ENCODE measurements at regions not wholly inside any gene's neighbourhood (a gene's known extent, or its start where the extent isn't known, plus 50 kb on each side); places are given as distances from the start of the nearest gene placed in this dataset.

DNA sequence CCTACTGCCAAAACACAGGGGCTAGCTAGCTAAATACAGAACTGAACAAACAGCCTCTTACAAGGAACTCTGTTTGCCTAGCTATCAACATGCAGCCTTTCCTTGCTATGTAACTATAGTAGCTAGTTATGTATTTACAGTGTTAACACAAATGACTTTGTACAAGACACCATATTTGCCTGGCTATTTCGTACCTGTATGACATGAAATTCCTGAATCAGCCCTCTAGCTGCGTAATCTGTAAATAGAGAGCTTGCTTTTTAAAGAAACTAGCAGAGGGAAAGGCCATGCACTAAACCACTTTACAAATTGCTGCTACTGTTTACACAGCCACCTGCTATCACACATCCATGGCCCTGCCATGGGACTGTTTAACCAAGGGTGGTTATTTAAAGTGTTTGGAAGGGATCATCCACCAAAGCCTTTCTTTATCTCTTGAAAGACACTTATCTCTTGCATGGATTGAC is 248.7 kb downstream of the TFCP2L1 start:
- no peaks in the 10 kb centered on the region for H3K36me3 Mint-ChIP-seq (ENCODE audit: insufficient read depth, unreplicated experiment)
- no peak overlapping the region for H3K4me3 Mint-ChIP-seq (ENCODE audit: unreplicated experiment)
- H3K27me3 Mint-ChIP-seq (ENCODE audit: insufficient read depth, unreplicated experiment): peaks cover 27% of the 10 kb centered on the region
- H3K4me1 Mint-ChIP-seq (ENCODE audit: low read depth, unreplicated experiment): peaks cover 22% of the 10 kb centered on the region
- CTCF ChIA-PET: interaction anchor here (0.6 to 2.0 kb wide), 10 partner anchors 14 to 542 kb away, joined by 3 to 10 read pairs (median 4); no protein-coding TSS in a partner anchor
- no peak overlapping the region for H3K27ac Mint-ChIP-seq (ENCODE audit: unreplicated experiment)
- POLR2A ChIA-PET: interaction anchor here (0.6 to 1.5 kb wide), 4 partner anchors 21 to 851 kb away, joined by 3 to 42 read pairs (median 6); no protein-coding TSS in a partner anchor
- DNase-seq: peak; percentile 88
- H3K4me1 ChIP-seq: peaks cover 15% of the 10 kb centered on the region
- BruUV-seq (replicated peaks): no TSS peak
- no peak overlapping the region for H3K4me3 ChIP-seq (ENCODE audit: low read depth, low read length)
- peaks cover 10% of the 10 kb centered on the region for H3K27me3 ChIP-seq (replicated peaks; ENCODE audit: control insufficient read depth, insufficient read depth, low read length)
- intact Hi-C loops (cut with micrococcal nuclease; ENCODE audit: unreplicated experiment): loop anchor here (1.0 to 2.0 kb wide), 3 partner anchors 20 to 98 kb away; no protein-coding TSS in a partner anchor
- no peaks in the 10 kb centered on the region for H3K9me3 ChIP-seq
- no peaks in the 10 kb centered on the region for H3K9me3 Mint-ChIP-seq (ENCODE audit: unreplicated experiment)
- TF ChIP-seq, protein P1, sequence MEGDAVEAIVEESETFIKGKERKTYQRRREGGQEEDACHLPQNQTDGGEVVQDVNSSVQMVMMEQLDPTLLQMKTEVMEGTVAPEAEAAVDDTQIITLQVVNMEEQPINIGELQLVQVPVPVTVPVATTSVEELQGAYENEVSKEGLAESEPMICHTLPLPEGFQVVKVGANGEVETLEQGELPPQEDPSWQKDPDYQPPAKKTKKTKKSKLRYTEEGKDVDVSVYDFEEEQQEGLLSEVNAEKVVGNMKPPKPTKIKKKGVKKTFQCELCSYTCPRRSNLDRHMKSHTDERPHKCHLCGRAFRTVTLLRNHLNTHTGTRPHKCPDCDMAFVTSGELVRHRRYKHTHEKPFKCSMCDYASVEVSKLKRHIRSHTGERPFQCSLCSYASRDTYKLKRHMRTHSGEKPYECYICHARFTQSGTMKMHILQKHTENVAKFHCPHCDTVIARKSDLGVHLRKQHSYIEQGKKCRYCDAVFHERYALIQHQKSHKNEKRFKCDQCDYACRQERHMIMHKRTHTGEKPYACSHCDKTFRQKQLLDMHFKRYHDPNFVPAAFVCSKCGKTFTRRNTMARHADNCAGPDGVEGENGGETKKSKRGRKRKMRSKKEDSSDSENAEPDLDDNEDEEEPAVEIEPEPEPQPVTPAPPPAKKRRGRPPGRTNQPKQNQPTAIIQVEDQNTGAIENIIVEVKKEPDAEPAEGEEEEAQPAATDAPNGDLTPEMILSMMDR (IDR thresholded peaks at IDR 0.05; ENCODE audit: insufficient read depth in 1 of 2, low read depth in 1 of 2, low read length in 1 of 2, severe bottlenecking in 1 of 2, unreplicated experiment in 1 of 2): no peak
- no peaks in the 10 kb centered on the region for H3K36me3 ChIP-seq (ENCODE audit: control insufficient read depth, insufficient read depth, low read length)

DNA sequence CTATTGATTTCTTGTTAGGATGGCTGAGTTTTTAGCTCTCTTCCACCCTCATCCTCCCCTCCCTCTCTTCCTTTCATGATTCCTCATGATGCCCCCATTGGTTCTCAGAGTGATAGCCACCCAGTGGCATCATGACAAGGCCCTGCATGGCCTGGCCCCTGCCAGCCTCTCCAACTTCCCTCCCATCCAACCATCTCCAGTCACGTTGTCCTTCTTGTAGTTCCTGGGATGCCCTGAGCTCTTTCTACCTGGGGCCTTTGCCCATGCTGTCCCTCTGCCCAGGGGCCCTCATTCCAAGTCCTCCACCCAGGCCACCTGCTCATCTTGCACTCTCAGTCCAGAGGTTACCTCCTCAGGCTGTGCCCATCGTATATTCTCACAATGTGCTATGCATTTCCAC is 247.5 kb downstream of the TFCP2L1 start:
- Histone ChIP-seq H3K36me3 (ENCODE audit: control insufficient read depth, insufficient read depth, low read length) (no peaks in the 10 kb centered on the region), H3K4me3 (ENCODE audit: low read depth, low read length) (no peak overlapping the region), H3K27me3 (replicated peaks; ENCODE audit: control insufficient read depth, insufficient read depth, low read length) (peaks cover 8% of the 10 kb centered on the region), H3K4me1 (peaks cover 15% of the 10 kb centered on the region), H3K9me3 (no peaks in the 10 kb centered on the region)
- Mint-ChIP-seq H3K36me3 (ENCODE audit: insufficient read depth, unreplicated experiment) (no peaks in the 10 kb centered on the region), H3K27ac (ENCODE audit: unreplicated experiment) (no peak overlapping the region), H3K4me3 (ENCODE audit: unreplicated experiment) (no peak overlapping the region), H3K27me3 (ENCODE audit: insufficient read depth, unreplicated experiment) (peaks cover 19% of the 10 kb centered on the region), H3K4me1 (ENCODE audit: low read depth, unreplicated experiment) (peaks cover 22% of the 10 kb centered on the region), H3K9me3 (ENCODE audit: unreplicated experiment) (no peaks in the 10 kb centered on the region)
- no TSS peak for BruUV-seq (replicated peaks)
- TF ChIP-seq, protein P1 (IDR thresholded peaks at IDR 0.05; ENCODE audit: insufficient read depth in 1 of 2, low read depth in 1 of 2, low read length in 1 of 2, severe bottlenecking in 1 of 2, unreplicated experiment in 1 of 2): no peak
- POLR2A ChIA-PET: no interaction called here
- no peak for DNase-seq
- intact Hi-C loops (cut with micrococcal nuclease; ENCODE audit: unreplicated experiment): loop anchor here (2.0 kb wide), 1 partner anchor 37 kb away; no protein-coding TSS in a partner anchor
- CTCF ChIA-PET: no interaction called here

GRCh38 chr2:121038031-121038430 is 247.0 kb downstream of the TFCP2L1 start:
- DNase-seq: no peak
- Mint-ChIP-seq H3K4me1 (ENCODE audit: low read depth, unreplicated experiment) (peaks cover 22% of the 10 kb centered on the region), H3K36me3 (ENCODE audit: insufficient read depth, unreplicated experiment) (no peaks in the 10 kb centered on the region), H3K27me3 (ENCODE audit: insufficient read depth, unreplicated experiment) (peaks cover 19% of the 10 kb centered on the region), H3K27ac (ENCODE audit: unreplicated experiment) (no peak overlapping the region), H3K9me3 (ENCODE audit: unreplicated experiment) (no peaks in the 10 kb centered on the region), H3K4me3 (ENCODE audit: unreplicated experiment) (no peak overlapping the region)
- Histone ChIP-seq H3K4me1 (peaks cover 15% of the 10 kb centered on the region), H3K9me3 (no peaks in the 10 kb centered on the region), H3K4me3 (ENCODE audit: low read depth, low read length) (no peak overlapping the region), H3K27me3 (replicated peaks; ENCODE audit: control insufficient read depth, insufficient read depth, low read length) (peaks cover 9% of the 10 kb centered on the region), H3K36me3 (ENCODE audit: control insufficient read depth, insufficient read depth, low read length) (no peaks in the 10 kb centered on the region)
- no TSS peak for BruUV-seq (replicated peaks)
- POLR2A ChIA-PET: interaction anchor here (1.1 kb wide), 1 partner anchor 37 kb away, joined by 3 read pairs; no protein-coding TSS in a partner anchor
- TF ChIP-seq, protein P1 (IDR thresholded peaks at IDR 0.05; ENCODE audit: insufficient read depth in 1 of 2, low read depth in 1 of 2, low read length in 1 of 2, severe bottlenecking in 1 of 2, unreplicated experiment in 1 of 2): no peak
- CTCF ChIA-PET: no interaction called here
- intact Hi-C loops (cut with micrococcal nuclease; ENCODE audit: unreplicated experiment): no loop called here

All from Caco-2 (cell line).